ENCODE measurements at regions not wholly inside any gene's neighbourhood (a gene's known extent, or its start where the extent isn't known, plus 50 kb on each side); places are given as distances from the start of the nearest gene placed in this dataset.

DNA sequence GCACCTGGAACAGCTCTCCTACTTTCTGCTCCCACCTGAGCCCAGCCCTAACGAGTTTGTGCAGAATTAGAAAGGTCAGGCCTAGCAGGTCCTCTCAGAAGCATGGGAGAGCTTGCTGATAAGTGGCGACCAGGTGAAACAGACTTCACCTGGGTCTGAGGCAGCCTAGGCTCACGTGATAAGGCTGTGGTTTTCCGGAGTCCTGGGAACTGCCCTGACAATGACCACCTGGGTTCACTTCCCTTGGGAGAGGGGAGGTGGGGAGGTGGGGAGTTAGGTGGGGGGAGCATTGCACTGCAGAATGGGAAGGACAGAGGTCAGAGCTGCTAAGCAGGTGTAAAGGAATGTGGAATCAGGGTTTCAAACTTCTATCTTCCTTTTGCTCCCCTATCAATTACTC, 152.9 kb upstream of the MAP1B start:
- no peaks in the 10 kb centered on the region for H3K27me3 ChIP-seq (ENCODE audit: control insufficient read depth in 5 of 5, insufficient read depth in 4 of 5, low read length in 5 of 5)
- no peaks in the 10 kb centered on the region for H3K4me1 ChIP-seq (ENCODE audit: control insufficient read depth in 5 of 5, insufficient read depth in 5 of 5, low read length in 5 of 5)
- peaks cover 0 to 2% (median 1%) of the 10 kb centered on the region in 5 donors for H3K9me3 ChIP-seq (ENCODE audit: control insufficient read depth in 5 of 5, low read length in 5 of 5)
- no peak overlapping the region for H3K27ac ChIP-seq (ENCODE audit: low read depth, low read length)
- no peaks in the 10 kb centered on the region for H3K36me3 ChIP-seq (ENCODE audit: control insufficient read depth in 5 of 5, insufficient read depth in 5 of 5, low read length in 5 of 5)
- H3K9ac ChIP-seq (ENCODE audit: low read length in 5 of 5) = no peak overlapping the region
- no peak overlapping the region for H3K4me3 ChIP-seq (ENCODE audit: low read depth in 1 of 5, low read length in 5 of 5)

DNA sequence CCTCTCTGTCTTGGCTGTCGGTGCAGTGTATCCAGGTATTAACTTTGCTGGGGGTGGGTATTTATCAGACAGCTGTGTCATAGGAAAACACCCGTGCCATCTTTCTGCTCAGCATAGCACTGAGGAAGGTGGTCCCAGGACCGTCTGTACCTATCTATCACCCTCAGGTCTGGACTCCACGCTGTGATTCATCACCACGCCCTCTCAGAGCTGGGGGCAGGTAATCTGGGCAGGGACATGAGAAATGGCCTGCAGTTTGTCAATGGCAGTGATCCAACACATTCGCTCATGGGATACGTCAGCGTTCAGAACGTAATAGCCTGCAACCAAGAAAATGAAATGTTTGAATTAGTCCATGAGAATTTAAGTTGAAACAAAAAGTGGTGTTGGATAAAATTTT, 151.6 kb upstream of the MAP1B start:
- Histone ChIP-seq H3K4me3 (ENCODE audit: low read depth in 1 of 5, low read length in 5 of 5) (no peak overlapping the region), H3K9ac (ENCODE audit: low read length in 5 of 5) (no peak overlapping the region)

DNA sequence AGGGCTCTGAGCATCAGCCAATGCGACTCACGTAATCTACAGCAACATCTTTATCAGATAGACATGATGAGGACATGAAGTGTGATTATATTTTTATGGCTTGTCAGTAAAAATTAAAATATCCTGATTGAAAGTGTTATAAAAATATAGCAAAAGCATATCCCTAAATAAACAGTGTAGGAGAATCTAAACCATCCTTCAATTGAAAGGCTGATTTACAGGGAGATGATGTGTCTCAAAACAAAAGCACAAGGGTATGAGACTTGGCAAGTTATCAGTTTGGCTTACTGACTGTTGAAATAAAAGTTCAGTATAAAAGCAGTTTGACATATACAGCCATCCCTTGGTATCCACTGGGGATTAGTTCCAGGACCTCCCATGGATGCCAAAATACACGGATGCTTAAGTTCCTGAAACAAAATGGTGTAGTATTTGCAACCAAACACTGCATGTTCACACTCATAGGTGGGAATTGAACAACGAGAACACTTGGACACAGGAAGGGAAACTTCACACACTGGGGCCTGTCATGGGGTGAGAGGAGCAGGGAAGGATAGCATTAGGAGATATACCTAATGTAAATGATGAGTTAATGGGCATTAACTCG, 149.9 kb upstream of the MAP1B start:
- Histone ChIP-seq H3K27ac (ENCODE audit: low read depth, low read length) (no peak overlapping the region), H3K36me3 (ENCODE audit: control insufficient read depth in 5 of 5, insufficient read depth in 5 of 5, low read length in 5 of 5) (no peaks in the 10 kb centered on the region), H3K9ac (ENCODE audit: low read length in 5 of 5) (no peak overlapping the region), H3K4me3 (ENCODE audit: low read depth in 1 of 5, low read length in 5 of 5) (no peak overlapping the region), H3K27me3 (ENCODE audit: control insufficient read depth in 5 of 5, insufficient read depth in 4 of 5, low read length in 5 of 5) (no peaks in the 10 kb centered on the region), H3K9me3 (ENCODE audit: control insufficient read depth in 5 of 5, low read length in 5 of 5) (no peaks in the 10 kb centered on the region), H3K4me1 (ENCODE audit: control insufficient read depth in 5 of 5, insufficient read depth in 5 of 5, low read length in 5 of 5) (no peaks in the 10 kb centered on the region)

More for the DNA sequence above, 151.6 kb upstream of the MAP1B start:
- H3K36me3 ChIP-seq (ENCODE audit: control insufficient read depth in 5 of 5, insufficient read depth in 5 of 5, low read length in 5 of 5) = no peaks in the 10 kb centered on the region
- H3K9me3 ChIP-seq (ENCODE audit: control insufficient read depth in 5 of 5, low read length in 5 of 5) = no peaks in the 10 kb centered on the region
- H3K27me3 ChIP-seq (ENCODE audit: control insufficient read depth in 5 of 5, insufficient read depth in 4 of 5, low read length in 5 of 5) = no peaks in the 10 kb centered on the region
- H3K4me1 ChIP-seq (ENCODE audit: control insufficient read depth in 5 of 5, insufficient read depth in 5 of 5, low read length in 5 of 5) = no peaks in the 10 kb centered on the region
- H3K27ac ChIP-seq (ENCODE audit: low read depth, low read length) = no peak overlapping the region

DNA sequence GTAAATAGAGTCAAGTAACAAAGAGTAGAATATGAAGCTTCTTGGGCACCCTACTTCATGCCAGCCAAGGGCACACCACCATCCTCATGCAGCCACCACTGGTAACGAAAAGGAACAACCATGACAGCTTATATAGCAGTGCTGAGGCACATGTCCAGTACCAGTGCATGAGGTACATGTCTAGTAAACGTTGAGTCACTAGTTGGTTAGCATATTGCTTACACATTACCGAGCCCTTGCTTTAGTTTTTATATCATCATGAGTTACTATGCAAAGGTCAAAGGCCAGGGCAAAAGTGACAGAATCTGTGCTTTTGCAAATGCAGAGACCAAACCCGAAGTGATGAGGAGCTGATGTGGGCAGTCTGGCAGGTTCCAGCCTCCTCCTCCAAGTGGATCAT, 147.1 kb upstream of the MAP1B start:
- no peak overlapping the region for H3K27ac ChIP-seq (ENCODE audit: low read depth, low read length)

DNA sequence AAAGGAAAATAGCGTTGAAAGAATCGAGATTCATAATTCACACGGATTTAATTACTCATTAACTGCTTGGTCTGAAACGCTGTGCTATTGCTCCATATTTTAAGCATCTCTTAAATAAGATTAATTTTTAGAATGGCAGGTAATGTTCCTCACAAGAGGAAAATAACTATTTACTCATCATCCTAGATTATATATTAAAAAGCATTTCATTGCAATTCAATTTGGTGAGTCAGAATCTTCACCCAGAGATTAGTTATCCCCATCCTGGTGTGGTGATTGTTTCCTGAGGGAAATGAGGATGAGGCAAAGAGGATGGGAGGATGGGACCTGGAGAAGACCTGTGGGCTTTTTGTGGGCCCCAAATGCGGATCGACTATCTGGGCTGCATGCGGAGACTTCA, 145.5 kb upstream of the MAP1B start:
- Histone ChIP-seq H3K27ac (ENCODE audit: low read depth, low read length) (no peak overlapping the region), H3K4me3 (ENCODE audit: low read depth in 1 of 5, low read length in 5 of 5) (no peak overlapping the region), H3K36me3 (ENCODE audit: control insufficient read depth in 5 of 5, insufficient read depth in 5 of 5, low read length in 5 of 5) (no peaks in the 10 kb centered on the region), H3K9me3 (ENCODE audit: control insufficient read depth in 5 of 5, low read length in 5 of 5) (no peaks in the 10 kb centered on the region), H3K4me1 (ENCODE audit: control insufficient read depth in 5 of 5, insufficient read depth in 5 of 5, low read length in 5 of 5) (no peaks in the 10 kb centered on the region), H3K27me3 (ENCODE audit: control insufficient read depth in 5 of 5, insufficient read depth in 4 of 5, low read length in 5 of 5) (no peaks in the 10 kb centered on the region), H3K9ac (ENCODE audit: low read length in 5 of 5) (no peak overlapping the region)

More for the DNA sequence above, 147.1 kb upstream of the MAP1B start:
- H3K9me3 ChIP-seq (ENCODE audit: control insufficient read depth in 5 of 5, low read length in 5 of 5) = no peaks in the 10 kb centered on the region
- H3K4me1 ChIP-seq (ENCODE audit: control insufficient read depth in 5 of 5, insufficient read depth in 5 of 5, low read length in 5 of 5) = no peaks in the 10 kb centered on the region
- H3K9ac ChIP-seq (ENCODE audit: low read length in 5 of 5) = no peak overlapping the region
- no peak overlapping the region for H3K4me3 ChIP-seq (ENCODE audit: low read depth in 1 of 5, low read length in 5 of 5)
- H3K36me3 ChIP-seq (ENCODE audit: control insufficient read depth in 5 of 5, insufficient read depth in 5 of 5, low read length in 5 of 5) = no peaks in the 10 kb centered on the region
- no peaks in the 10 kb centered on the region for H3K27me3 ChIP-seq (ENCODE audit: control insufficient read depth in 5 of 5, insufficient read depth in 4 of 5, low read length in 5 of 5)

DNA sequence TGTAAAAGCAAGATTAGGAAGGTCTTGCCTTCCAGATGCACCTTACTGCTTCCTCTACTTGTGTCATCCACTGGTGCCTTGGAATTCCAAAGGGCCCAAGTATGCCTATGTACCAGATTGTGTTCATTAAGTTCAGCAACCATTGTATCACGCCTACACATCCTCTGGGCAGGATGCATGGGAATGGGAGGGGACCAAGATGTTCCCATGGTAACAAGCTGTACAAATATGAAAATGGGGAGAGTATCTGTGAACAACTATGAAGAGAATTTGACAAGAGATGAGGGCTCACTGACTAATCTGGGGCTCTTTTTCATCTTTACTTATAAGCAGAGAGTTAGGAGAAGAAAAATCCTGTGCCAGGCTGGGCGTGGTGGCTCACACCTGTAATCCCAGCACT, 137.8 kb upstream of the MAP1B start:
- Histone ChIP-seq H3K4me3 (ENCODE audit: low read depth in 1 of 5, low read length in 5 of 5) (no peak overlapping the region), H3K4me1 (ENCODE audit: control insufficient read depth in 5 of 5, insufficient read depth in 5 of 5, low read length in 5 of 5) (peaks cover 0 to 7% (median 0%) of the 10 kb centered on the region in 5 donors), H3K9ac (ENCODE audit: low read length in 5 of 5) (no peak overlapping the region), H3K9me3 (ENCODE audit: control insufficient read depth in 5 of 5, low read length in 5 of 5) (no peaks in the 10 kb centered on the region), H3K36me3 (ENCODE audit: control insufficient read depth in 5 of 5, insufficient read depth in 5 of 5, low read length in 5 of 5) (no peaks in the 10 kb centered on the region), H3K27me3 (ENCODE audit: control insufficient read depth in 5 of 5, insufficient read depth in 4 of 5, low read length in 5 of 5) (no peaks in the 10 kb centered on the region), H3K27ac (ENCODE audit: low read depth, low read length) (no peak overlapping the region)

DNA sequence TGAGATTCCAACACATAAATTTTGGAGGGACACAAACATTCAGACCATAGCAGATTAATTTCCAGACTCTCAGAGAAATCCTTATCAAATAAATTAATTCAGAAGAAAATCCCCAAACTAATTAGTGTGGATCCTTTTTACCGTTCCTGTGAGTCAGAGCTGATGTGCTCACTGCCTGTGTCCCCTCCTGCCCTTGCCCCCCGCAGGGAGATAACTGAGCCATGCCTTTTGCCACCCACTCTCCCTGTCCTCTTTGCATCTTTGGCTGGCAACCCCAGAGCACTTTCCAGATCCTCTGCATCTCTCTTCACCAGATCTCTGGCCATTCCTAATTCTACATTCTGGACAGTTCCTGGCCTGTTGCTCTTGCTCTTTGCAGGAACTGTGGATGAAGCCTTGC, 135.4 kb upstream of the MAP1B start:
- no peak overlapping the region for H3K9ac ChIP-seq (ENCODE audit: low read length in 5 of 5)
- H3K4me1 ChIP-seq (ENCODE audit: control insufficient read depth in 5 of 5, insufficient read depth in 5 of 5, low read length in 5 of 5) = peaks cover 0 to 11% (median 0%) of the 10 kb centered on the region in 5 donors
- no peaks in the 10 kb centered on the region for H3K9me3 ChIP-seq (ENCODE audit: control insufficient read depth in 5 of 5, low read length in 5 of 5)
- no peaks in the 10 kb centered on the region for H3K27me3 ChIP-seq (ENCODE audit: control insufficient read depth in 5 of 5, insufficient read depth in 4 of 5, low read length in 5 of 5)
- no peaks in the 10 kb centered on the region for H3K36me3 ChIP-seq (ENCODE audit: control insufficient read depth in 5 of 5, insufficient read depth in 5 of 5, low read length in 5 of 5)
- H3K4me3 ChIP-seq (ENCODE audit: low read depth in 1 of 5, low read length in 5 of 5) = no peak overlapping the region
- no peak overlapping the region for H3K27ac ChIP-seq (ENCODE audit: low read depth, low read length)

DNA sequence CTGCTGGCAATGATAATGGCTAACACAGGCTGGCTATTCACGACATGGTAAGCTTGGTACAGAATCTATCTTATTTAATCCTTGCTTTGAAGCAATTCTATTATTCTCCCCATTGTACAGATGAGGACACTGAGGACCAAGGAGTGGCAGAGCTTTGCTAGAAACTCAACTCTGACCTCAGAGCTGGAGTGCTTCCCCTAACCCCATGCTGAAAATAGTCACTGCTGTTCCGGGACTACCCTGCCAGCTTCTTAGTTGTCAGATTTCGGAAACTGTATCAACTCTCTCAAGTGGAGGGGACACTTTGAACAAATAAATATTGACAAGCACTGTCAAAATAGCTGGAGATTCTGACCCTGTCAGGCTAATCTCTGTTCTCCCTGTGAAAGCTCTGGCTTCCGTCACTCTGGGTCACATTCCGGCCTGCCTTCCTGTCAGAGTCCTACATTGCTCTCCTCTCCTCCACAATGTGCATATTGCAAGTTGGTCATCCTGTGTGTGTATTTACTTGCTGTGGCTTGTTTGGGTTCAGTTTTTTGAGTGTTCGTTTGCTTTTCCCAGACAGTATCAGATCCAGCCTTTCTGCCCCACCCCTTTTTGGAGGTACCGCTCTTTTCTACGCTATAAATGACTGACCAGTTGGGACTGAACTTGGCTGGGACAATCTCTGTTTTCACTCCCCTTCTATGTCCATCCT, 134.3 kb upstream of the MAP1B start:
- Histone ChIP-seq H3K27ac (ENCODE audit: low read depth, low read length) (no peak overlapping the region), H3K36me3 (ENCODE audit: control insufficient read depth in 5 of 5, insufficient read depth in 5 of 5, low read length in 5 of 5) (no peaks in the 10 kb centered on the region)

DNA sequence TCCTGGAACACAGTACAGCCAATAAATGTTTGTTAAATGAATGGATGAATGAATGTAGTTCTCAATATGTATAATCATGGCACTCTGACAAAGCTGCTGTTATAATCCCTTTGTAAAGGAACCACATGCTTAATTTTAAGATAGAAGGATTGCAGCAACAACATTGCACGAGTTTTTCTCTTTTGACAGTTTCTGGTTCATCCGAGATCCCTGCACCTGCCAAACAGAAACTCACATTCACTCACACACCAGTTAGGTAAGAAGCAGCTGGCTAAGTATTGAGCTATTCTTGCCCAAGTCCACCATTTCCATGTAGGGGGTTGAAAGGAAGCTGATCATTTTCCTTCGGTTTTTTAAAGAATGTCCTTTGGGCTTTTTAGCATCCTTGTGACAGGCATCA, 133.7 kb upstream of the MAP1B start:
- no peaks in the 10 kb centered on the region for H3K36me3 ChIP-seq (ENCODE audit: control insufficient read depth in 5 of 5, insufficient read depth in 5 of 5, low read length in 5 of 5)
- H3K4me1 ChIP-seq (ENCODE audit: control insufficient read depth in 5 of 5, insufficient read depth in 5 of 5, low read length in 5 of 5) = peaks cover 0 to 11% (median 0%) of the 10 kb centered on the region in 5 donors
- H3K9me3 ChIP-seq (ENCODE audit: control insufficient read depth in 5 of 5, low read length in 5 of 5) = no peaks in the 10 kb centered on the region
- H3K4me3 ChIP-seq (ENCODE audit: low read depth in 1 of 5, low read length in 5 of 5) = no peak overlapping the region
- no peak overlapping the region for H3K27ac ChIP-seq (ENCODE audit: low read depth, low read length)
- no peak overlapping the region for H3K9ac ChIP-seq (ENCODE audit: low read length in 5 of 5)
- no peaks in the 10 kb centered on the region for H3K27me3 ChIP-seq (ENCODE audit: control insufficient read depth in 5 of 5, insufficient read depth in 4 of 5, low read length in 5 of 5)

More for the DNA sequence above, 134.3 kb upstream of the MAP1B start:
- Histone ChIP-seq H3K9me3 (ENCODE audit: control insufficient read depth in 5 of 5, low read length in 5 of 5) (no peaks in the 10 kb centered on the region), H3K4me1 (ENCODE audit: control insufficient read depth in 5 of 5, insufficient read depth in 5 of 5, low read length in 5 of 5) (peaks cover 0 to 11% (median 0%) of the 10 kb centered on the region in 5 donors), H3K27me3 (ENCODE audit: control insufficient read depth in 5 of 5, insufficient read depth in 4 of 5, low read length in 5 of 5) (no peaks in the 10 kb centered on the region), H3K9ac (ENCODE audit: low read length in 5 of 5) (no peak overlapping the region), H3K4me3 (ENCODE audit: low read depth in 1 of 5, low read length in 5 of 5) (no peak overlapping the region)

DNA sequence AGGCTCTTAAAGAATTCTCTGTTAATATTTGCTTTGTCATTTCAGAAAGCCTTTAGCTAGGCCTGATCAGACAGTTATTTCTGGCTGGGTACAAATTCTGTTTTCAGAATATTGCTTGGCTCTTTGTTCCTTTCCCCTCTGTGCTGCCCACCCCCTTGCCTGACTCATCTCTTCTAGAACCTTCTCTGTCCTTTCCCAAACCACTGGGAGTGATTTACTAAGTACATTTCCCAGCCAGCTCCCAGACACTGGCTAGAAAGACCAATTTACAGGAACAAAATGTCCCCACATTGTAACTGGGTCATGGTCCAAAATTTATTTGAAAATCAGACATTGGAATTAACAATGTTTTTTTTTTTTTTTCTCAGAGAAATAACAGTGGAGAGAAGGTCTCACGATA, 133.1 kb upstream of the MAP1B start:
- Histone ChIP-seq H3K9ac (ENCODE audit: low read length in 5 of 5) (no peak overlapping the region), H3K36me3 (ENCODE audit: control insufficient read depth in 5 of 5, insufficient read depth in 5 of 5, low read length in 5 of 5) (no peaks in the 10 kb centered on the region), H3K9me3 (ENCODE audit: control insufficient read depth in 5 of 5, low read length in 5 of 5) (no peaks in the 10 kb centered on the region), H3K27me3 (ENCODE audit: control insufficient read depth in 5 of 5, insufficient read depth in 4 of 5, low read length in 5 of 5) (no peaks in the 10 kb centered on the region), H3K4me1 (ENCODE audit: control insufficient read depth in 5 of 5, insufficient read depth in 5 of 5, low read length in 5 of 5) (peaks cover 0 to 11% (median 0%) of the 10 kb centered on the region in 5 donors), H3K4me3 (ENCODE audit: low read depth in 1 of 5, low read length in 5 of 5) (no peak overlapping the region), H3K27ac (ENCODE audit: low read depth, low read length) (no peak overlapping the region)

Data from subcutaneous abdominal adipose tissue (tissue), 5 donors.